HCT116 (cell line): ENCODE measurements at regions not wholly inside any gene's neighbourhood (a gene's known extent, or its start where the extent isn't known, plus 50 kb on each side); places are given as distances from the start of the nearest gene placed in this dataset.

Source experiments
- ATAC-seq: fragments of 200-7000 bp; cut with Tn5 transposase; 2 replicates; pipeline ENCODE4 v1.9.1; 2020; ENCODE audit warnings: mild to moderate bottlenecking, moderate library complexity
- BruUV-seq: library from RNA; stranded (reverse); fragments of 400-500 nt; replicated peaks from 2 replicates; lab custom pipeline; 2021; lab: Mats Ljungman, UMichigan
- CTCF ChIA-PET: fragments of 300-600 bp; sonication (Branson Sonifier 250); formaldehyde crosslinking; loops from one replicate; lab custom pipeline; 2021; ENCODE audit warnings: antibody characterized with exemption; lab: Charles Lee
- POLR2A ChIA-PET: fragments of 300-600, 350-600 bp; sonication (Branson Sonifier 250); formaldehyde crosslinking; loops from one replicate; lab custom pipeline; 2021; ENCODE audit warnings: antibody characterized with exemption; lab: Charles Lee
- RAD21 ChIA-PET, 2 experiments: fragments of 300-600 bp; sonication (Branson Sonifier 250); formaldehyde crosslinking; loops; one replicate each; lab custom pipeline; 2023; ENCODE audit warnings: low total read pairs in 2 of 2; ENCODE audit not compliant: uncharacterized antibody in 2 of 2, unreplicated experiment in 2 of 2, low non-redundant PET in 1 of 2; lab: Charles Lee
- DNase-seq: peaks from one replicate; pipeline ENCODE4 v3.0.0-alpha.2; 2010; ENCODE audit warnings: low read depth, low spot score
- H2AFZ ChIP-seq: fragments of 200-600 bp; shearing (Covaris generic), sonication (generic); 2 replicates; pipeline ENCODE4 v1.6.1; 2017; ENCODE audit warnings: low read depth, mixed run types, mixed read lengths, antibody characterized with exemption, low read length; ENCODE audit not compliant: poor library complexity, severe bottlenecking
- H3K27ac ChIP-seq: 2 replicates; pipeline ENCODE4 v1.5.1; 2012; ENCODE audit warnings: low read depth, low read length
- H3K27me3 ChIP-seq: fragments of 200-600 bp; sonication (generic); 2 replicates; pipeline ENCODE4 v1.6.1; 2016; ENCODE audit warnings: mixed run types, low read length, mixed read lengths; ENCODE audit not compliant: insufficient read depth
- H3K36me3 ChIP-seq, 2 experiments: fragments of 200-500 bp in 1 of 2; fragments of 200-600 bp in 1 of 2; sonication (Bioruptor generic) in 1 of 2; sonication (generic) in 1 of 2; 2 replicates each; pipeline versions ENCODE4 v1.5.1 to v1.6.1; 2014 to 2016; ENCODE audit warnings: low read length in 2 of 2, inconsistent platforms in 1 of 2, mixed read lengths in 1 of 2, mixed run types in 1 of 2; ENCODE audit not compliant: insufficient read depth in 2 of 2, control insufficient read depth in 1 of 2
- H3K4me1 ChIP-seq, 2 experiments: fragments of 200-600 bp in 1 of 2; sonication (generic) in 1 of 2; 2 replicates each; pipeline versions ENCODE4 v1.5.1 to v1.6.1; 2012 to 2017; ENCODE audit warnings: low read length in 2 of 2, inconsistent platforms in 1 of 2, mild to moderate bottlenecking in 1 of 2, mixed read lengths in 1 of 2, mixed run types in 1 of 2, moderate library complexity in 1 of 2; ENCODE audit not compliant: insufficient read depth in 2 of 2, control insufficient read depth in 1 of 2
- H3K4me2 ChIP-seq: fragments of 200-600 bp; sonication (generic); 2 replicates; pipeline ENCODE4 v1.6.1; 2017; ENCODE audit warnings: mixed run types, low read length, mixed read lengths
- H3K4me3 ChIP-seq, 2 experiments: fragments of 200-600 bp in 1 of 2; sonication (generic) in 1 of 2; replicated peaks in 1 of 2; 2 replicates each; pipeline ENCODE4 v1.5.1; 2011 to 2016; ENCODE audit warnings: low read length in 2 of 2, control low read depth in 1 of 2, low read depth in 1 of 2, mild to moderate bottlenecking in 1 of 2, mixed read lengths in 1 of 2, mixed run types in 1 of 2
- H3K79me2 ChIP-seq: fragments of 200-600 bp; sonication (generic); 2 replicates; pipeline ENCODE4 v1.6.1; 2017; ENCODE audit warnings: mild to moderate bottlenecking, mixed run types, low read length, moderate library complexity, mixed read lengths; ENCODE audit not compliant: insufficient read depth
- H3K9ac ChIP-seq: fragments of 200-600 bp; sonication (generic); 2 replicates; pipeline ENCODE4 v1.6.1; 2016; ENCODE audit warnings: low read length, mixed read lengths
- H3K9me2 ChIP-seq: fragments of 200-600 bp; sonication (generic), shearing (Covaris generic); 2 replicates; pipeline ENCODE4 v1.6.1; 2017; ENCODE audit warnings: mixed run types, mild to moderate bottlenecking, moderate library complexity; ENCODE audit not compliant: insufficient read depth
- H3K9me3 ChIP-seq, 2 experiments: fragments of 200-500 bp in 1 of 2; fragments of 200-600 bp in 1 of 2; sonication (Bioruptor generic) in 1 of 2; sonication (generic) in 1 of 2; 2 replicates each; pipeline ENCODE4 v1.6.1; 2014 to 2017; ENCODE audit warnings: low read length in 2 of 2, mixed read lengths in 2 of 2, inconsistent platforms in 1 of 2, low read depth in 1 of 2, mild to moderate bottlenecking in 1 of 2, mixed run types in 1 of 2, moderate library complexity in 1 of 2; ENCODE audit not compliant: control insufficient read depth in 1 of 2, insufficient read depth in 1 of 2
- H4K20me1 ChIP-seq: fragments of 200-600 bp; sonication (generic), shearing (Covaris generic); 2 replicates; pipeline ENCODE4 v1.6.1; 2017; ENCODE audit warnings: mixed run types, mild to moderate bottlenecking, moderate library complexity; ENCODE audit not compliant: insufficient read depth
- EGR1 ChIP-seq: IDR thresholded peaks from 2 replicates; pipeline ENCODE4 v1.6.1; 2012; ENCODE audit warnings: low read depth
- ELF1 ChIP-seq: IDR thresholded peaks from 2 replicates; pipeline ENCODE4 v1.6.1; 2012; ENCODE audit warnings: low read depth, borderline replicate concordance
- EZH2 ChIP-seq: fragments of 200-600 bp; sonication (generic); IDR thresholded peaks from 2 replicates; pipeline ENCODE4 v1.6.1; 2017; ENCODE audit warnings: antibody characterized with exemption, mixed run types
- EZH2phosphoT487 ChIP-seq: fragments of 200-600 bp; IDR thresholded peaks from 2 replicates; pipeline ENCODE4 v1.6.1; 2018; ENCODE audit warnings: antibody characterized with exemption, borderline replicate concordance
- FOSL1 ChIP-seq: IDR thresholded peaks from 2 replicates; pipeline ENCODE4 v1.6.1; 2012; ENCODE audit warnings: low read depth
- JUND ChIP-seq: IDR thresholded peaks from 2 replicates; pipeline ENCODE4 v1.6.1; 2012
- MAX ChIP-seq: IDR thresholded peaks from 2 replicates; pipeline ENCODE4 v1.6.1; 2012
- POLR2AphosphoS5 ChIP-seq: IDR thresholded peaks from 2 replicates; pipeline ENCODE4 v1.6.1; 2011; ENCODE audit warnings: mild to moderate bottlenecking, low read depth, low read length, moderate library complexity
- RAD21 ChIP-seq: IDR thresholded peaks from 2 replicates; pipeline ENCODE4 v1.6.1; 2012; ENCODE audit warnings: low read depth, mild to moderate bottlenecking
- REST ChIP-seq: IDR thresholded peaks from 2 replicates; pipeline ENCODE4 v1.6.1; 2012; ENCODE audit warnings: low read depth
- SIN3A ChIP-seq: IDR thresholded peaks from 2 replicates; pipeline ENCODE4 v1.6.1; 2012; ENCODE audit warnings: low read depth
- SP1 ChIP-seq: IDR thresholded peaks from 2 replicates; pipeline ENCODE4 v1.6.1; 2012; ENCODE audit warnings: low read depth
- SRF ChIP-seq: IDR thresholded peaks from 2 replicates; pipeline ENCODE4 v1.6.1; 2012; ENCODE audit warnings: low read depth
- YY1 ChIP-seq: IDR thresholded peaks from 2 replicates; pipeline ENCODE4 v1.6.1; 2011; ENCODE audit warnings: low read length, low read depth, moderate library complexity, mild to moderate bottlenecking; ENCODE audit not compliant: insufficient replicate concordance; ENCODE audit errors: extremely low read depth
- ZBTB33 ChIP-seq: IDR thresholded peaks from 2 replicates; pipeline ENCODE4 v1.6.1; 2011; ENCODE audit warnings: mild to moderate bottlenecking, low read length, moderate library complexity; ENCODE audit not compliant: insufficient replicate concordance; ENCODE audit errors: extremely low read depth
- ZFX ChIP-seq: fragments of 450-650 bp; IDR thresholded peaks from 2 replicates; pipeline ENCODE4 v1.6.1; 2017
- ZNF274 ChIP-seq: fragments of 200-500 bp; sonication (Bioruptor generic); IDR thresholded peaks from 2 replicates; pipeline ENCODE4 v1.6.1; 2014; ENCODE audit warnings: mild to moderate bottlenecking, low read depth, low read length, inconsistent platforms
- intact Hi-C: fragments of 100-400 bp; cut with micrococcal nuclease; formaldehyde crosslinking; loops from 2 replicates; pipeline ENCODE4 v1.10.0; 2022

- no peak overlapping the region for H3K4me2 ChIP-seq
- TF ChIP-seq SRF (no peak), ZBTB33 (no peak)
- 0 out of 2 replicates have a peak, but pooled peaks cover 1% of the 10 kb centered on the region for H3K9me2 ChIP-seq
- intact Hi-C loops, result no loop called here
- ChIA-PET CTCF (no interaction called here), POLR2A (no interaction called here), RAD21 (no interaction called here)
- no TSS peak for BruUV-seq
- DNase-seq (no peak), ATAC-seq (no peak)
- H3K9me3 ChIP-seq, result no peaks in the 10 kb centered on the region
- H4K20me1 ChIP-seq, result no peaks in the 10 kb centered on the region
- H2AFZ ChIP-seq, result no peak overlapping the region
- H3K79me2 ChIP-seq, result no peaks in the 10 kb centered on the region
- no peaks in the 10 kb centered on the region for H3K27me3 ChIP-seq
- H3K9ac ChIP-seq, result no peak overlapping the region
- no peaks in the 10 kb centered on the region for H3K4me1 ChIP-seq
- no peak overlapping the region for H3K27ac ChIP-seq
- no peak overlapping the region for H3K4me3 ChIP-seq
- H3K36me3 ChIP-seq, result no peaks in the 10 kb centered on the region
Observed at GRCh38 chr4:137806420-137806819, 274.1 kb upstream of the PCDH18 start.

- Histone ChIP-seq H3K79me2 (no peaks in the 10 kb centered on the region), H4K20me1 (no peaks in the 10 kb centered on the region)
- intact Hi-C loops, result no loop called here
- TF ChIP-seq RAD21, result no peak
- no peak for TF ChIP-seq SRF
- TF ChIP-seq SIN3A, result no peak
- no peak for TF ChIP-seq REST
- TF ChIP-seq YY1, result no peak
- no peak for TF ChIP-seq FOSL1
- no peak for TF ChIP-seq EGR1
- TF ChIP-seq JUND, result no peak
- no peak for TF ChIP-seq MAX
- TF ChIP-seq ELF1, result no peak
- no peak for TF ChIP-seq POLR2AphosphoS5
- TF ChIP-seq EZH2phosphoT487, result no peak
- no peak for TF ChIP-seq ZNF274
- no peak for TF ChIP-seq ZFX
- no peak for TF ChIP-seq EZH2
- no peak for TF ChIP-seq SP1
- TF ChIP-seq, all 23 proteins: peak for 0
- Histone ChIP-seq H2AFZ (no peak overlapping the region), H3K4me3 (no peak overlapping the region), H3K9me2 (no peaks in the 10 kb centered on the region), H3K4me2 (no peak overlapping the region), H3K36me3 (no peaks in the 10 kb centered on the region), H3K9ac (no peak overlapping the region), H3K27ac (no peak overlapping the region), H3K9me3 (no peaks in the 10 kb centered on the region), H3K27me3 (no peaks in the 10 kb centered on the region), H3K4me1 (no peaks in the 10 kb centered on the region)
- DNase-seq, result no peak
- no peak for ATAC-seq
- ChIA-PET POLR2A (no interaction called here), RAD21 (no interaction called here), CTCF (no interaction called here)
- no TSS peak for BruUV-seq
Observed at GRCh38 chr4:137804906-137805495, 272.7 kb upstream of the PCDH18 start.
